ENCODE measurements at regions not wholly inside any gene's neighbourhood (a gene's known extent, or its start where the extent isn't known, plus 50 kb on each side); places are given as distances from the start of the nearest gene placed in this dataset.

DNA sequence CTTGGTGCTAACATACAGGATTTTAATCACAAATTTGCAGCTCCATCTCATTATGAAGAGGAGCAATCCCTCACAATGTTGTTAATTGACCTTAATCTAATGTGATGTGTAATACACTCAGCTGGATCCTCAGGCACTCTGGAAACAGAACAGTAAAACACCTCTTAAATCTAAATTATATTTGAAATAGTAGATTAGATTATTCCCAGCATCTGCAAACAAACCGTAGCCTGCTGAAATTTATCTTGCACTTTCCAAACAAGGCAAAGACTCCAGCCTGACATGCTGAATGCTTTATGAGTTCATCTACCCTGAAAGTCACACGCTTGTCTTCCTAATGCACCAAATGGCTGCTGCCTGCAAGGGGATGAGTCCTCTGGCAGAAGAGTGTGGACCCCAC, 402.3 kb upstream of the GYPC start:
- Histone ChIP-seq H3K4me3 (no peak overlapping the region), H3K4me1 (no peaks in the 10 kb centered on the region), H3K36me3 (no peaks in the 10 kb centered on the region), H3K27ac (no peak overlapping the region), H3K27me3 (no peaks in the 10 kb centered on the region), H3K9me3 (no peaks in the 10 kb centered on the region)
- no peak for DNase-seq (ENCODE audit: extremely low spot score in 2 of 2)
- intact Hi-C loops (cut with DNase I): no loop called here
- TF ChIP-seq POLR2AphosphoS5 (IDR thresholded peaks at IDR 0.05; ENCODE audit: insufficient read depth in 1 of 2, low read depth in 1 of 2) (no peak), POLR2A (IDR thresholded peaks at IDR 0.05) (no peak)
- TF ChIP-seq, protein P1, sequence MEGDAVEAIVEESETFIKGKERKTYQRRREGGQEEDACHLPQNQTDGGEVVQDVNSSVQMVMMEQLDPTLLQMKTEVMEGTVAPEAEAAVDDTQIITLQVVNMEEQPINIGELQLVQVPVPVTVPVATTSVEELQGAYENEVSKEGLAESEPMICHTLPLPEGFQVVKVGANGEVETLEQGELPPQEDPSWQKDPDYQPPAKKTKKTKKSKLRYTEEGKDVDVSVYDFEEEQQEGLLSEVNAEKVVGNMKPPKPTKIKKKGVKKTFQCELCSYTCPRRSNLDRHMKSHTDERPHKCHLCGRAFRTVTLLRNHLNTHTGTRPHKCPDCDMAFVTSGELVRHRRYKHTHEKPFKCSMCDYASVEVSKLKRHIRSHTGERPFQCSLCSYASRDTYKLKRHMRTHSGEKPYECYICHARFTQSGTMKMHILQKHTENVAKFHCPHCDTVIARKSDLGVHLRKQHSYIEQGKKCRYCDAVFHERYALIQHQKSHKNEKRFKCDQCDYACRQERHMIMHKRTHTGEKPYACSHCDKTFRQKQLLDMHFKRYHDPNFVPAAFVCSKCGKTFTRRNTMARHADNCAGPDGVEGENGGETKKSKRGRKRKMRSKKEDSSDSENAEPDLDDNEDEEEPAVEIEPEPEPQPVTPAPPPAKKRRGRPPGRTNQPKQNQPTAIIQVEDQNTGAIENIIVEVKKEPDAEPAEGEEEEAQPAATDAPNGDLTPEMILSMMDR (IDR thresholded peaks at IDR 0.05): no peak

DNA sequence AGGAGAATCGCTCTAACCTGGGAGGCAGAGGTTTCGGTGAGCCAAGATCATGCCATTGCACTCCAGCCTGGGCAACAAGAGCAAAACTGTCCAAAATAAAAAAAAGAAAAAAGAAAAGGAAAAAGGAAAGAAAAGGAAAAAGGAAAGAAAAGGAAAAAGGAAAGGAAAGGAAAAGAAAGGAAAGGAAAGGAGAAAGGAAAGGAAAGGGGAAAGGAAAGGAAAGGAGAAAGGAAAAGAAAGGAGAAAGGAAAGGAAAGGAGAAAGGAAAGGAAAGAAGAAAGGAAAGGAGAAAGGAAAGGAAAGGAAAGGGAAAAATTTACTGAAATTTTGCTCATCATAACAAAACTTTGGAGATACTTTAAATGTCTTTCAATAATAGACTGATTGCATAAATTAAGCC, 391.3 kb upstream of the GYPC start:
- intact Hi-C loops (cut with DNase I): no loop called here

DNA sequence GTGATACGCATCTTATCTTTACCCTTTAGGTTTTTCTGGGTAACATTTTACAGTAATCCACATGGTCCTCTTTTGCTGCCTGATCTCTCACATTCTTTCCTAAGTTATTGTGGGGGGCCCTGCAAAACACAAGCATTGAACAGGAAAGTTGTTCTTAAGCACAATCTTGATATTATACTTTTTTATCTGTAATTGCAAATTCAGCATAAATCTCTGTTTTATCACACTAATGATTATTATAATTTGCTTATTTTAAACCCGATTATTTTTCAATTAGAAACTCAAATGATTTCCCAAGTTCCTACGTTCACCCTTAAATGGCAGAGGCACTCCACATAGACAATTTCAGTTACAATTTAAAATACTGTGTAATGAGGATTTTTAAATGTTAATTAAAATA, 386.0 kb upstream of the GYPC start:
- TF ChIP-seq, protein P1 (IDR thresholded peaks at IDR 0.05): no peak
- TF ChIP-seq POLR2AphosphoS5 (IDR thresholded peaks at IDR 0.05; ENCODE audit: insufficient read depth in 1 of 2, low read depth in 1 of 2) (no peak), POLR2A (IDR thresholded peaks at IDR 0.05) (no peak)
- H3K4me1 ChIP-seq: no peaks in the 10 kb centered on the region
- H3K36me3 ChIP-seq: no peaks in the 10 kb centered on the region
- H3K4me3 ChIP-seq: no peak overlapping the region
- DNase-seq (ENCODE audit: extremely low spot score in 2 of 2): no peak
- intact Hi-C loops (cut with DNase I): no loop called here
- H3K27me3 ChIP-seq: no peaks in the 10 kb centered on the region
- H3K27ac ChIP-seq: no peak overlapping the region
- H3K9me3 ChIP-seq: no peaks in the 10 kb centered on the region

More for the DNA sequence above, 391.3 kb upstream of the GYPC start:
- Histone ChIP-seq H3K4me1 (no peaks in the 10 kb centered on the region), H3K27me3 (no peaks in the 10 kb centered on the region), H3K9me3 (no peaks in the 10 kb centered on the region), H3K4me3 (no peak overlapping the region), H3K27ac (no peak overlapping the region), H3K36me3 (no peaks in the 10 kb centered on the region)
- no peak for TF ChIP-seq POLR2AphosphoS5 (IDR thresholded peaks at IDR 0.05; ENCODE audit: insufficient read depth in 1 of 2, low read depth in 1 of 2)
- TF ChIP-seq POLR2A (IDR thresholded peaks at IDR 0.05): no peak
- TF ChIP-seq, protein P1 (IDR thresholded peaks at IDR 0.05): no peak
- no peak for DNase-seq (ENCODE audit: extremely low spot score in 2 of 2)

DNA sequence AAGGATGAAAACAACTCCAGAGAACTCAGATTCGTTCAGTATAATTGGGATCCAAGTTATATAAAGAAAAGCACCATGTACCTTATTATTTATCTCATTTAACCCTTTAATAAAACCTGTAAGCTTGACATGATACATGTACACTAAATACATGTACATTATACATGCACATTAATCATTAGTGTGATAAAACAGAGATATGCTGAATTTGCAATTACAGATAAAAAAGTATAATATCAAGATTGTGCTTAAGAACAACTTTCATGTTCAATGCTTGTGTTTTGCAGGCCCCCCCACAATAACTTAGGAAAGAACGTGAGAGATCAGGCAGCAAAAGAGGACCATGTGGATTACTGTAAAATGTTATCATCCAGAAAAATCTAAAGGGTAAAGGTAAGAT, 385.4 kb upstream of the GYPC start:
- TF ChIP-seq, protein P1 (IDR thresholded peaks at IDR 0.05): no peak
- TF ChIP-seq POLR2AphosphoS5 (IDR thresholded peaks at IDR 0.05; ENCODE audit: insufficient read depth in 1 of 2, low read depth in 1 of 2) (no peak), POLR2A (IDR thresholded peaks at IDR 0.05) (no peak)
- Histone ChIP-seq H3K27me3 (no peaks in the 10 kb centered on the region), H3K4me1 (no peaks in the 10 kb centered on the region), H3K4me3 (no peak overlapping the region), H3K36me3 (no peaks in the 10 kb centered on the region), H3K27ac (no peak overlapping the region), H3K9me3 (no peaks in the 10 kb centered on the region)
- intact Hi-C loops (cut with DNase I): no loop called here
- no peak for DNase-seq (ENCODE audit: extremely low spot score in 2 of 2)

DNA sequence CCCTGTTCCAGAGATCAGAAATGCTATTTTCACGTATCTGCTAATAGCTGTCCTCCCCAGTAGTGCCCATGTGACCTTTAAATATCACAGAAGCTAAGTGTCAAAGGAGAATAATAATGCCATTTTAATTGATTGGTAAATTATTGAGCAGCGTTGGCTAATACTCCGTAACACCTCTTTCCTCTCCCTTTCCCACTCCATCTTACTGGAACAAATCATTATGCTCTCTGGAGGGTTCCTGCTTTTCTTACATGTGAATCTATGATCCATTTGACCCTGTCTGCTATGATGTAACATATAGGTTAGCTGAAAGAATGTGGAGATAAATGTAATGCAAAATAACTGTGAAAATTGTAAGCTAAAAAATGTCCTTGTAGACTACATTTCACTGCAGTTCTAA, 383.6 kb upstream of the GYPC start:
- H3K4me3 ChIP-seq: no peak overlapping the region
- no peak overlapping the region for H3K27ac ChIP-seq
- H3K4me1 ChIP-seq: no peaks in the 10 kb centered on the region
- intact Hi-C loops (cut with DNase I): no loop called here
- no peak for DNase-seq (ENCODE audit: extremely low spot score in 2 of 2)
- no peaks in the 10 kb centered on the region for H3K36me3 ChIP-seq
- no peaks in the 10 kb centered on the region for H3K27me3 ChIP-seq
- H3K9me3 ChIP-seq: no peaks in the 10 kb centered on the region
- TF ChIP-seq, protein P1 (IDR thresholded peaks at IDR 0.05): no peak
- TF ChIP-seq POLR2AphosphoS5 (IDR thresholded peaks at IDR 0.05; ENCODE audit: insufficient read depth in 1 of 2, low read depth in 1 of 2) (no peak), POLR2A (IDR thresholded peaks at IDR 0.05) (no peak)
